HCT116 (cell line): ENCODE measurements at regions not wholly inside any gene's neighbourhood (a gene's known extent, or its start where the extent isn't known, plus 50 kb on each side); places are given as distances from the start of the nearest gene placed in this dataset.

Source experiments
- ATAC-seq: fragments of 200-7000 bp; cut with Tn5 transposase; 2 replicates; pipeline ENCODE4 v1.9.1; 2020; ENCODE audit warnings: mild to moderate bottlenecking, moderate library complexity
- BruUV-seq: library from RNA; stranded (reverse); fragments of 400-500 nt; replicated peaks from 2 replicates; lab custom pipeline; 2021; lab: Mats Ljungman, UMichigan
- CTCF ChIA-PET: fragments of 300-600 bp; sonication (Branson Sonifier 250); formaldehyde crosslinking; loops from one replicate; lab custom pipeline; 2021; ENCODE audit warnings: antibody characterized with exemption; lab: Charles Lee
- POLR2A ChIA-PET: fragments of 300-600, 350-600 bp; sonication (Branson Sonifier 250); formaldehyde crosslinking; loops from one replicate; lab custom pipeline; 2021; ENCODE audit warnings: antibody characterized with exemption; lab: Charles Lee
- RAD21 ChIA-PET, 2 experiments: fragments of 300-600 bp; sonication (Branson Sonifier 250); formaldehyde crosslinking; loops; one replicate each; lab custom pipeline; 2023; ENCODE audit warnings: low total read pairs in 2 of 2; ENCODE audit not compliant: uncharacterized antibody in 2 of 2, unreplicated experiment in 2 of 2, low non-redundant PET in 1 of 2; lab: Charles Lee
- DNase-seq: peaks from one replicate; pipeline ENCODE4 v3.0.0-alpha.2; 2010; ENCODE audit warnings: low read depth, low spot score
- H2AFZ ChIP-seq: fragments of 200-600 bp; shearing (Covaris generic), sonication (generic); 2 replicates; pipeline ENCODE4 v1.6.1; 2017; ENCODE audit warnings: low read depth, mixed run types, mixed read lengths, antibody characterized with exemption, low read length; ENCODE audit not compliant: poor library complexity, severe bottlenecking
- H3K27ac ChIP-seq: 2 replicates; pipeline ENCODE4 v1.5.1; 2012; ENCODE audit warnings: low read depth, low read length
- H3K27me3 ChIP-seq: fragments of 200-600 bp; sonication (generic); 2 replicates; pipeline ENCODE4 v1.6.1; 2016; ENCODE audit warnings: mixed run types, low read length, mixed read lengths; ENCODE audit not compliant: insufficient read depth
- H3K36me3 ChIP-seq, 2 experiments: fragments of 200-500 bp in 1 of 2; fragments of 200-600 bp in 1 of 2; sonication (Bioruptor generic) in 1 of 2; sonication (generic) in 1 of 2; 2 replicates each; pipeline versions ENCODE4 v1.5.1 to v1.6.1; 2014 to 2016; ENCODE audit warnings: low read length in 2 of 2, inconsistent platforms in 1 of 2, mixed read lengths in 1 of 2, mixed run types in 1 of 2; ENCODE audit not compliant: insufficient read depth in 2 of 2, control insufficient read depth in 1 of 2
- H3K4me1 ChIP-seq, 2 experiments: fragments of 200-600 bp in 1 of 2; sonication (generic) in 1 of 2; 2 replicates each; pipeline versions ENCODE4 v1.5.1 to v1.6.1; 2012 to 2017; ENCODE audit warnings: low read length in 2 of 2, inconsistent platforms in 1 of 2, mild to moderate bottlenecking in 1 of 2, mixed read lengths in 1 of 2, mixed run types in 1 of 2, moderate library complexity in 1 of 2; ENCODE audit not compliant: insufficient read depth in 2 of 2, control insufficient read depth in 1 of 2
- H3K4me2 ChIP-seq: fragments of 200-600 bp; sonication (generic); 2 replicates; pipeline ENCODE4 v1.6.1; 2017; ENCODE audit warnings: mixed run types, low read length, mixed read lengths
- H3K4me3 ChIP-seq, 2 experiments: fragments of 200-600 bp in 1 of 2; sonication (generic) in 1 of 2; replicated peaks in 1 of 2; 2 replicates each; pipeline ENCODE4 v1.5.1; 2011 to 2016; ENCODE audit warnings: low read length in 2 of 2, control low read depth in 1 of 2, low read depth in 1 of 2, mild to moderate bottlenecking in 1 of 2, mixed read lengths in 1 of 2, mixed run types in 1 of 2
- H3K79me2 ChIP-seq: fragments of 200-600 bp; sonication (generic); 2 replicates; pipeline ENCODE4 v1.6.1; 2017; ENCODE audit warnings: mild to moderate bottlenecking, mixed run types, low read length, moderate library complexity, mixed read lengths; ENCODE audit not compliant: insufficient read depth
- H3K9ac ChIP-seq: fragments of 200-600 bp; sonication (generic); 2 replicates; pipeline ENCODE4 v1.6.1; 2016; ENCODE audit warnings: low read length, mixed read lengths
- H3K9me2 ChIP-seq: fragments of 200-600 bp; sonication (generic), shearing (Covaris generic); 2 replicates; pipeline ENCODE4 v1.6.1; 2017; ENCODE audit warnings: mixed run types, mild to moderate bottlenecking, moderate library complexity; ENCODE audit not compliant: insufficient read depth
- H3K9me3 ChIP-seq, 2 experiments: fragments of 200-500 bp in 1 of 2; fragments of 200-600 bp in 1 of 2; sonication (Bioruptor generic) in 1 of 2; sonication (generic) in 1 of 2; 2 replicates each; pipeline ENCODE4 v1.6.1; 2014 to 2017; ENCODE audit warnings: low read length in 2 of 2, mixed read lengths in 2 of 2, inconsistent platforms in 1 of 2, low read depth in 1 of 2, mild to moderate bottlenecking in 1 of 2, mixed run types in 1 of 2, moderate library complexity in 1 of 2; ENCODE audit not compliant: control insufficient read depth in 1 of 2, insufficient read depth in 1 of 2
- H4K20me1 ChIP-seq: fragments of 200-600 bp; sonication (generic), shearing (Covaris generic); 2 replicates; pipeline ENCODE4 v1.6.1; 2017; ENCODE audit warnings: mixed run types, mild to moderate bottlenecking, moderate library complexity; ENCODE audit not compliant: insufficient read depth
- ATF3 ChIP-seq: IDR thresholded peaks from 2 replicates; pipeline ENCODE4 v1.6.1; 2012
- CEBPB ChIP-seq: IDR thresholded peaks from 2 replicates; pipeline ENCODE4 v1.6.1; 2012; ENCODE audit warnings: low read depth
- CTCF ChIP-seq, 3 experiments: fragments of 200-600 bp in 1 of 3; sonication (generic) in 1 of 3; IDR thresholded peaks in 2 of 3; conservative IDR thresholded peaks in 1 of 3; 2 replicates each; pipeline ENCODE4 v1.5.1; 2012 to 2017; ENCODE audit warnings: low read depth in 2 of 3, low read length in 2 of 3, antibody characterized with exemption in 1 of 3, borderline replicate concordance in 1 of 3, control low read depth in 1 of 3, mild to moderate bottlenecking in 1 of 3, mixed read lengths in 1 of 3, mixed run types in 1 of 3, moderate library complexity in 1 of 3; ENCODE audit not compliant: insufficient read depth in 1 of 3
- EGR1 ChIP-seq: IDR thresholded peaks from 2 replicates; pipeline ENCODE4 v1.6.1; 2012; ENCODE audit warnings: low read depth
- EZH2phosphoT487 ChIP-seq: fragments of 200-600 bp; IDR thresholded peaks from 2 replicates; pipeline ENCODE4 v1.6.1; 2018; ENCODE audit warnings: antibody characterized with exemption, borderline replicate concordance
- FOSL1 ChIP-seq: IDR thresholded peaks from 2 replicates; pipeline ENCODE4 v1.6.1; 2012; ENCODE audit warnings: low read depth
- JUND ChIP-seq: IDR thresholded peaks from 2 replicates; pipeline ENCODE4 v1.6.1; 2012
- MAX ChIP-seq: IDR thresholded peaks from 2 replicates; pipeline ENCODE4 v1.6.1; 2012
- POLR2AphosphoS5 ChIP-seq: IDR thresholded peaks from 2 replicates; pipeline ENCODE4 v1.6.1; 2011; ENCODE audit warnings: mild to moderate bottlenecking, low read depth, low read length, moderate library complexity
- RAD21 ChIP-seq: IDR thresholded peaks from 2 replicates; pipeline ENCODE4 v1.6.1; 2012; ENCODE audit warnings: low read depth, mild to moderate bottlenecking
- SP1 ChIP-seq: IDR thresholded peaks from 2 replicates; pipeline ENCODE4 v1.6.1; 2012; ENCODE audit warnings: low read depth
- YY1 ChIP-seq: IDR thresholded peaks from 2 replicates; pipeline ENCODE4 v1.6.1; 2011; ENCODE audit warnings: low read length, low read depth, moderate library complexity, mild to moderate bottlenecking; ENCODE audit not compliant: insufficient replicate concordance; ENCODE audit errors: extremely low read depth
- ZBTB33 ChIP-seq: IDR thresholded peaks from 2 replicates; pipeline ENCODE4 v1.6.1; 2011; ENCODE audit warnings: mild to moderate bottlenecking, low read length, moderate library complexity; ENCODE audit not compliant: insufficient replicate concordance; ENCODE audit errors: extremely low read depth
- intact Hi-C: fragments of 100-400 bp; cut with micrococcal nuclease; formaldehyde crosslinking; loops from 2 replicates; pipeline ENCODE4 v1.10.0; 2022

- no peak for TF ChIP-seq ZBTB33
- no peak for TF ChIP-seq MAX
Observed at GRCh38 chr3:176442326-176442725, 755.0 kb downstream of the TBL1XR1 start (continued).

GRCh38 chr3:176439729-176440128 lies 757.6 kb downstream of the TBL1XR1 start:
- no peaks in the 10 kb centered on the region for H3K9me3 ChIP-seq
- no peaks in the 10 kb centered on the region for H4K20me1 ChIP-seq
- H2AFZ ChIP-seq: no peak overlapping the region
- POLR2A ChIA-PET: no interaction called here
- H3K4me3 ChIP-seq: no peak overlapping the region
- H3K9me2 ChIP-seq: no peaks in the 10 kb centered on the region
- no peak overlapping the region for H3K9ac ChIP-seq
- H3K27me3 ChIP-seq: no peaks in the 10 kb centered on the region
- H3K4me1 ChIP-seq: no peaks in the 10 kb centered on the region
- intact Hi-C loops: no loop called here
- TF ChIP-seq FOSL1 (no peak), SP1 (no peak), RAD21 (no peak), YY1 (no peak), ZBTB33 (no peak), POLR2AphosphoS5 (no peak), CEBPB (no peak), EGR1 (no peak), CTCF (IDR thresholded peaks at IDR 0.05 in 2 of 3, conservative IDR thresholded peaks at IDR 0.05 in 1 of 3; ENCODE audit: borderline replicate concordance in 1 of 3, insufficient read depth in 1 of 3, low read depth in 2 of 3, low read length in 2 of 3) (no peak), ATF3 (no peak), EZH2phosphoT487 (no peak), JUND (no peak)
- TF ChIP-seq, all 23 proteins: peak for 0
- Histone ChIP-seq H3K27ac (no peak overlapping the region), H3K4me2 (no peak overlapping the region), H3K79me2 (no peaks in the 10 kb centered on the region), H3K36me3 (no peaks in the 10 kb centered on the region)
- ChIA-PET CTCF (no interaction called here), RAD21 (no interaction called here)
- DNase-seq (no peak), ATAC-seq (no peak)
- BruUV-seq: no TSS peak
